ENCODE measurements at regions not wholly inside any gene's neighbourhood (a gene's known extent, or its start where the extent isn't known, plus 50 kb on each side); places are given as distances from the start of the nearest gene placed in this dataset.

- TF ChIP-seq, protein P1, sequence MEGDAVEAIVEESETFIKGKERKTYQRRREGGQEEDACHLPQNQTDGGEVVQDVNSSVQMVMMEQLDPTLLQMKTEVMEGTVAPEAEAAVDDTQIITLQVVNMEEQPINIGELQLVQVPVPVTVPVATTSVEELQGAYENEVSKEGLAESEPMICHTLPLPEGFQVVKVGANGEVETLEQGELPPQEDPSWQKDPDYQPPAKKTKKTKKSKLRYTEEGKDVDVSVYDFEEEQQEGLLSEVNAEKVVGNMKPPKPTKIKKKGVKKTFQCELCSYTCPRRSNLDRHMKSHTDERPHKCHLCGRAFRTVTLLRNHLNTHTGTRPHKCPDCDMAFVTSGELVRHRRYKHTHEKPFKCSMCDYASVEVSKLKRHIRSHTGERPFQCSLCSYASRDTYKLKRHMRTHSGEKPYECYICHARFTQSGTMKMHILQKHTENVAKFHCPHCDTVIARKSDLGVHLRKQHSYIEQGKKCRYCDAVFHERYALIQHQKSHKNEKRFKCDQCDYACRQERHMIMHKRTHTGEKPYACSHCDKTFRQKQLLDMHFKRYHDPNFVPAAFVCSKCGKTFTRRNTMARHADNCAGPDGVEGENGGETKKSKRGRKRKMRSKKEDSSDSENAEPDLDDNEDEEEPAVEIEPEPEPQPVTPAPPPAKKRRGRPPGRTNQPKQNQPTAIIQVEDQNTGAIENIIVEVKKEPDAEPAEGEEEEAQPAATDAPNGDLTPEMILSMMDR (IDR thresholded peaks at IDR 0.05) = no peak
- no peak for TF ChIP-seq POLR2A (IDR thresholded peaks at IDR 0.05)
Measured at GRCh38 chr7:159296093-159296681, 151.5 kb upstream of the VIPR2 start.

All from right lobe of liver (tissue), 4 donors.